WTC11 (cell line): ENCODE measurements at regions not wholly inside any gene's neighbourhood (a gene's known extent, or its start where the extent isn't known, plus 50 kb on each side); places are given as distances from the start of the nearest gene placed in this dataset.

Source experiments
- ATAC-seq: fragments of 200-7000 bp; cut with Tn5 transposase; 2 replicates; pipeline ENCODE4 v1.10.0; 2021; ENCODE audit warnings: mild to moderate bottlenecking, moderate library complexity
- CTCF ChIA-PET: fragments of 300-600 bp; sonication (Branson Sonifier 250); formaldehyde crosslinking; loops from one replicate; lab custom pipeline; 2021; ENCODE audit warnings: antibody characterized with exemption; lab: Charles Lee
- POLR2A ChIA-PET: fragments of 350-600 bp; sonication (Branson Sonifier 250); formaldehyde crosslinking; loops from one replicate; lab custom pipeline; 2021; ENCODE audit warnings: antibody characterized with exemption; lab: Charles Lee
- DNase-seq: peaks from one replicate; pipeline ENCODE4 v3.0.0; 2021; ENCODE audit warnings: low spot score
- H3K27ac Mint-ChIP-seq: 2 replicates; pipeline ENCODE4 v1.8.0; 2021; ENCODE audit warnings: mixed read lengths
- H3K27me3 Mint-ChIP-seq: 2 replicates; pipeline ENCODE4 v1.8.0; 2021; ENCODE audit warnings: low read depth, mild to moderate bottlenecking, moderate library complexity, mixed read lengths
- H3K36me3 Mint-ChIP-seq: 2 replicates; pipeline ENCODE4 v1.8.0; 2021; ENCODE audit warnings: mixed read lengths
- H3K4me1 Mint-ChIP-seq: 2 replicates; pipeline ENCODE4 v1.8.0; 2022; ENCODE audit warnings: mixed read lengths
- H3K4me3 Mint-ChIP-seq: 2 replicates; pipeline ENCODE4 v1.8.0; 2021; ENCODE audit warnings: mild to moderate bottlenecking, moderate library complexity, mixed read lengths
- H3K9me3 Mint-ChIP-seq: 2 replicates; pipeline ENCODE4 v1.8.0; 2021; ENCODE audit warnings: mixed read lengths
- ATF1 ChIP-seq: sonication (generic); formaldehyde crosslinking; IDR thresholded peaks from 2 replicates; pipeline ENCODE4 v1.8.1; 2023; ENCODE audit warnings: mild to moderate bottlenecking, moderate library complexity, missing genetic modification reagents
- FOXP1 ChIP-seq: sonication (generic); formaldehyde crosslinking; IDR thresholded peaks from 2 replicates; pipeline ENCODE4 v1.8.0; 2022; ENCODE audit warnings: missing genetic modification reagents, mild to moderate bottlenecking, moderate library complexity, borderline replicate concordance
- GABPB1 ChIP-seq: sonication (generic); formaldehyde crosslinking; IDR thresholded peaks from 2 replicates; pipeline ENCODE4 v1.8.1; 2023; ENCODE audit warnings: mild to moderate bottlenecking, missing genetic modification reagents
- GTF2I ChIP-seq: fragments of 250-450 bp; sonication (Bioruptor Pico); conservative IDR thresholded peaks from 2 replicates; pipeline ENCODE4 v1.4.0; 2021; ENCODE audit warnings: mild to moderate bottlenecking
- IRF2 ChIP-seq: sonication (generic); formaldehyde crosslinking; IDR thresholded peaks from 2 replicates; pipeline ENCODE4 v1.8.0; 2022; ENCODE audit warnings: low read depth, missing genetic modification reagents, borderline replicate concordance
- MYBL2 ChIP-seq: sonication (generic); formaldehyde crosslinking; IDR thresholded peaks from 2 replicates; pipeline ENCODE4 v1.8.1; 2023; ENCODE audit warnings: mild to moderate bottlenecking, moderate library complexity, missing genetic modification reagents
- NR1H2 ChIP-seq: sonication (generic); formaldehyde crosslinking; IDR thresholded peaks from 2 replicates; pipeline ENCODE4 v1.9.0; 2021; ENCODE audit warnings: mild to moderate bottlenecking, moderate library complexity, missing genetic modification reagents
- SMAD4 ChIP-seq: sonication (generic); formaldehyde crosslinking; IDR thresholded peaks from 2 replicates; pipeline ENCODE4 v1.8.0; 2022; ENCODE audit warnings: mild to moderate bottlenecking, missing genetic modification reagents
- SP1 ChIP-seq: sonication (generic); formaldehyde crosslinking; conservative IDR thresholded peaks from 2 replicates; pipeline ENCODE4 v1.8.1; 2022; ENCODE audit warnings: missing genetic modification reagents
- TCF7 ChIP-seq: sonication (generic); formaldehyde crosslinking; IDR thresholded peaks from 2 replicates; pipeline ENCODE4 v1.8.0; 2022; ENCODE audit warnings: mild to moderate bottlenecking, low read depth, missing genetic modification reagents, moderate library complexity
- TP53 ChIP-seq: sonication (generic); formaldehyde crosslinking; IDR thresholded peaks from 2 replicates; pipeline ENCODE4 v1.8.1; 2023; ENCODE audit warnings: mild to moderate bottlenecking, missing genetic modification reagents
- ZNF121 ChIP-seq: sonication (generic); formaldehyde crosslinking; IDR thresholded peaks from 2 replicates; pipeline ENCODE4 v1.8.0; 2023; ENCODE audit warnings: missing genetic modification reagents
- TF ChIP-seq, protein P1 (sequence below): sonication (generic); formaldehyde crosslinking; IDR thresholded peaks from 2 replicates; pipeline ENCODE4 v1.8.0; 2022; ENCODE audit warnings: mild to moderate bottlenecking, missing genetic modification reagents
- TF ChIP-seq, protein P2 (sequence below): sonication (generic); formaldehyde crosslinking; IDR thresholded peaks from 2 replicates; pipeline ENCODE4 v1.8.1; 2023; ENCODE audit warnings: mild to moderate bottlenecking, missing genetic modification reagents, moderate library complexity
- TF ChIP-seq, protein P3 (sequence below): sonication (generic); formaldehyde crosslinking; IDR thresholded peaks from 2 replicates; pipeline ENCODE4 v1.8.0; 2023; ENCODE audit warnings: mild to moderate bottlenecking, missing genetic modification reagents
- TF ChIP-seq, protein P4 (sequence below): fragments of 250-450 bp; sonication (Bioruptor Pico); IDR thresholded peaks from 2 replicates; pipeline ENCODE4 v1.9.0; 2021; ENCODE audit warnings: moderate library complexity, mild to moderate bottlenecking, inconsistent platforms, borderline replicate concordance
- TF ChIP-seq, protein P5 (sequence below): fragments of 250-450 bp; sonication (Bioruptor Pico); IDR thresholded peaks from 2 replicates; pipeline ENCODE4 v1.8.0; 2021; ENCODE audit warnings: mild to moderate bottlenecking
- TF ChIP-seq, protein P6 (sequence below): sonication (generic); formaldehyde crosslinking; IDR thresholded peaks from 2 replicates; pipeline ENCODE4 v1.8.1; 2023; ENCODE audit warnings: mild to moderate bottlenecking, moderate library complexity, missing genetic modification reagents
- TF ChIP-seq, protein P7 (sequence below): fragments of 200-600 bp; IDR thresholded peaks from 2 replicates; pipeline ENCODE4 v1.8.0; 2022; ENCODE audit warnings: antibody characterized with exemption

DNA sequence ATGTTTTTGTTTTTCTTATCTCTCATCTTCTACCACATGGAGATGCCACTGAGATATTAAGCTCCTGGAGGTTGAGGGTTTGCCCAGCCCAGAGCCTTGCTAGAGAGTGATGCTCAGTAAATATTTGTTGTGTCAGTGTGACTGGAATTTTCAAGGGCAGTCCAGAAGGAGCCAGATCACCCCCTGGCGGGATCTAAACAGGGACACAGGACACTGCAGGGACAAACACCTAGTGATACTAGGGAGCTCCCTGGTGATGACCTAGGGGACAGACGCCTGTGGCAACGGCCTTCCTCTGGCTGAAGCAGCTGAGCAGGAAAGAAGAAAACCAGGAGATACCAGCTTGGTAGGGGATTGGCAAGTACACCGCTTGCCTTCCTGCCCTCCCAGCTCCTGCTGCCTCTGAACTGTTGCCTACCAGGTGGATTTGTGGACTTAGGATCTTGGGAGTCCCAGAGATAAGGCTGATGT is 714.4 kb upstream of the TBX3 start:
- DNase-seq (no peak), ATAC-seq (no peak)
- Mint-ChIP-seq H3K4me3 (no peak overlapping the region), H3K36me3 (peaks cover 14% of the 10 kb centered on the region), H3K9me3 (peaks cover 17% of the 10 kb centered on the region), H3K27ac (no peak overlapping the region), H3K4me1 (peaks cover 10% of the 10 kb centered on the region), H3K27me3 (peaks cover 3% of the 10 kb centered on the region)
- POLR2A ChIA-PET: no interaction called here
- CTCF ChIA-PET: interaction anchor here (0.9 kb wide), 1 partner anchor 59 kb away, joined by 4 read pairs; no protein-coding TSS in a partner anchor
- TF ChIP-seq, protein P1, sequence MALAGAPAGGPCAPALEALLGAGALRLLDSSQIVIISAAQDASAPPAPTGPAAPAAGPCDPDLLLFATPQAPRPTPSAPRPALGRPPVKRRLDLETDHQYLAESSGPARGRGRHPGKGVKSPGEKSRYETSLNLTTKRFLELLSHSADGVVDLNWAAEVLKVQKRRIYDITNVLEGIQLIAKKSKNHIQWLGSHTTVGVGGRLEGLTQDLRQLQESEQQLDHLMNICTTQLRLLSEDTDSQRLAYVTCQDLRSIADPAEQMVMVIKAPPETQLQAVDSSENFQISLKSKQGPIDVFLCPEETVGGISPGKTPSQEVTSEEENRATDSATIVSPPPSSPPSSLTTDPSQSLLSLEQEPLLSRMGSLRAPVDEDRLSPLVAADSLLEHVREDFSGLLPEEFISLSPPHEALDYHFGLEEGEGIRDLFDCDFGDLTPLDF (CRISPR knock-in tag): no peak
- TF ChIP-seq GABPB1 (CRISPR knock-in tag): peak; percentile 54; the same call in 1 of the 2 replicates

DNA sequence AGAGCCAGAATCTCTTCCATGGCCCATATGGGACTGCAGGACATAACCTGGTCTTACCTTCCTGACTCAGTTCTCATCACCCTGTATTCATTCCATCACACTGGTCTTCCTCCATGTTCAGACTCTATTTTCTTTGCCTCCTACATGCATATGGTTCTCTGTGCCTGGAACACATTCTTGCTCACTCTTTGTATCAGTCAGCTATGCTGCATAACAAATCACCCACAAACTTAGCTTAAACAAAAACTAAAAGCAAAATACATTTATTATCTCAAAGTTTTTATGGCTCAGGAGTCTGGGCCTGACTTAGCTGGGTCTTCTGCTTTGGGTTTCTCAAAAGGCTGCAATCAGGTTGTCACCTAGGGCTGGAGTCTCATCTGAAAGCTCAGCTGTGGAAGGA is 712.6 kb upstream of the TBX3 start:
- H3K27ac Mint-ChIP-seq: no peak overlapping the region
- TF ChIP-seq ATF1 (CRISPR knock-in tag) (no peak), MYBL2 (CRISPR knock-in tag) (no peak)
- TF ChIP-seq, all 79 proteins: peak for 0
- no peak overlapping the region for H3K4me3 Mint-ChIP-seq
- CTCF ChIA-PET: no interaction called here
- ATAC-seq (no peak), DNase-seq (no peak)
- H3K27me3 Mint-ChIP-seq: peaks cover 3% of the 10 kb centered on the region
- POLR2A ChIA-PET: no interaction called here
- H3K4me1 Mint-ChIP-seq: peaks cover 7% of the 10 kb centered on the region
- peaks cover 14% of the 10 kb centered on the region for H3K36me3 Mint-ChIP-seq
- peaks cover 17% of the 10 kb centered on the region for H3K9me3 Mint-ChIP-seq

DNA sequence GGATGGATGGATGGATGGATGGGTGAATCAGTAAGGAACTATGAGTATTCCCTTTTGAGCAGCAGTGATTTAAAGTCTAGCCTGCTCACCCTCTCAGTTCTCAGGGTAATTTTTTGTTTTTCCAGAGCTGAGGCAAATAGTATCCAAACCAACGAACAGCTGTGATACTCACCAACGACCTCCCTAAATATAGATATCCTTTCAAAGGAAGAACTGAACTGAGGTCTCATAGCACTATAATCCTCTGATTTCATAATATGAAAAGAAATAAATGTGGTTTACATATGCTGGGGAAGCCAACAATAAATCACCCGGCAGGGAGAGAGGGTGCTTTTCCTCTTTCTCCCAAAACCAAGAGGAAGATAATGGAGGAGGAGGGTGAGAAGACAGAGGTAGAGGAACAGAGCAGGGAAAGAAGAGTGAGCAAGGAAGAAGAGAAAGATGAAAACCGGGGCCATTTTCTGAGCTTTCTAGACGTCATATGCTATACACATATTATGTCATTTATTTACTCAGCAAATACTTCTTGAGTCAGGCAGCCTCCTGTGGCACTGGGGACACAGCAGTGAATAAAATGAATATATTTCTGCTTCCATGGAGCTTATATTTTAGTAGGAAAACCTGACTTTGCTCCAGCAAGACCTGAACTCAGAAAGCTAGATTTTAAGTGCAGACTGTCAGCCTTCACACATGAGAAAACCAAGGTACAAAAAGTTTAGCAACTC is 710.7 kb upstream of the TBX3 start:
- Mint-ChIP-seq H3K27me3 (peaks cover 3% of the 10 kb centered on the region), H3K4me1 (peaks cover 7% of the 10 kb centered on the region), H3K4me3 (no peak overlapping the region), H3K9me3 (peaks cover 23% of the 10 kb centered on the region), H3K36me3 (peaks cover 14% of the 10 kb centered on the region), H3K27ac (no peak overlapping the region)
- ChIA-PET CTCF (no interaction called here), POLR2A (no interaction called here)
- ATAC-seq (no peak), DNase-seq (no peak)
- TF ChIP-seq, protein P2, sequence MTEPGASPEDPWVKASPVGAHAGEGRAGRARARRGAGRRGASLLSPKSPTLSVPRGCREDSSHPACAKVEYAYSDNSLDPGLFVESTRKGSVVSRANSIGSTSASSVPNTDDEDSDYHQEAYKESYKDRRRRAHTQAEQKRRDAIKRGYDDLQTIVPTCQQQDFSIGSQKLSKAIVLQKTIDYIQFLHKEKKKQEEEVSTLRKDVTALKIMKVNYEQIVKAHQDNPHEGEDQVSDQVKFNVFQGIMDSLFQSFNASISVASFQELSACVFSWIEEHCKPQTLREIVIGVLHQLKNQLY (CRISPR knock-in tag): no peak
- TF ChIP-seq, protein P3, sequence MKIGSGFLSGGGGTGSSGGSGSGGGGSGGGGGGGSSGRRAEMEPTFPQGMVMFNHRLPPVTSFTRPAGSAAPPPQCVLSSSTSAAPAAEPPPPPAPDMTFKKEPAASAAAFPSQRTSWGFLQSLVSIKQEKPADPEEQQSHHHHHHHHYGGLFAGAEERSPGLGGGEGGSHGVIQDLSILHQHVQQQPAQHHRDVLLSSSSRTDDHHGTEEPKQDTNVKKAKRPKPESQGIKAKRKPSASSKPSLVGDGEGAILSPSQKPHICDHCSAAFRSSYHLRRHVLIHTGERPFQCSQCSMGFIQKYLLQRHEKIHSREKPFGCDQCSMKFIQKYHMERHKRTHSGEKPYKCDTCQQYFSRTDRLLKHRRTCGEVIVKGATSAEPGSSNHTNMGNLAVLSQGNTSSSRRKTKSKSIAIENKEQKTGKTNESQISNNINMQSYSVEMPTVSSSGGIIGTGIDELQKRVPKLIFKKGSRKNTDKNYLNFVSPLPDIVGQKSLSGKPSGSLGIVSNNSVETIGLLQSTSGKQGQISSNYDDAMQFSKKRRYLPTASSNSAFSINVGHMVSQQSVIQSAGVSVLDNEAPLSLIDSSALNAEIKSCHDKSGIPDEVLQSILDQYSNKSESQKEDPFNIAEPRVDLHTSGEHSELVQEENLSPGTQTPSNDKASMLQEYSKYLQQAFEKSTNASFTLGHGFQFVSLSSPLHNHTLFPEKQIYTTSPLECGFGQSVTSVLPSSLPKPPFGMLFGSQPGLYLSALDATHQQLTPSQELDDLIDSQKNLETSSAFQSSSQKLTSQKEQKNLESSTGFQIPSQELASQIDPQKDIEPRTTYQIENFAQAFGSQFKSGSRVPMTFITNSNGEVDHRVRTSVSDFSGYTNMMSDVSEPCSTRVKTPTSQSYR (CRISPR knock-in tag): no peak
- TF ChIP-seq GTF2I: no peak
- TF ChIP-seq FOXP1 (CRISPR knock-in tag): no peak
- TF ChIP-seq SMAD4 (CRISPR knock-in tag): no peak
- TF ChIP-seq, protein P4, sequence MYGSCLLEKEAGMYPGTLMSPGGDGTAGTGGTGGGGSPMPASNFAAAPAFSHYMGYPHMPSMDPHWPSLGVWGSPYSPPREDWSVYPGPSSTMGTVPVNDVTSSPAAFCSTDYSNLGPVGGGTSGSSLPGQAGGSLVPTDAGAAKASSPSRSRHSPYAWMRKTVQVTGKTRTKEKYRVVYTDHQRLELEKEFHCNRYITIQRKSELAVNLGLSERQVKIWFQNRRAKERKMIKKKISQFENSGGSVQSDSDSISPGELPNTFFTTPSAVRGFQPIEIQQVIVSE (CRISPR knock-in tag): no peak
- TF ChIP-seq SP1 (CRISPR knock-in tag): no peak
- TF ChIP-seq, protein P5, sequence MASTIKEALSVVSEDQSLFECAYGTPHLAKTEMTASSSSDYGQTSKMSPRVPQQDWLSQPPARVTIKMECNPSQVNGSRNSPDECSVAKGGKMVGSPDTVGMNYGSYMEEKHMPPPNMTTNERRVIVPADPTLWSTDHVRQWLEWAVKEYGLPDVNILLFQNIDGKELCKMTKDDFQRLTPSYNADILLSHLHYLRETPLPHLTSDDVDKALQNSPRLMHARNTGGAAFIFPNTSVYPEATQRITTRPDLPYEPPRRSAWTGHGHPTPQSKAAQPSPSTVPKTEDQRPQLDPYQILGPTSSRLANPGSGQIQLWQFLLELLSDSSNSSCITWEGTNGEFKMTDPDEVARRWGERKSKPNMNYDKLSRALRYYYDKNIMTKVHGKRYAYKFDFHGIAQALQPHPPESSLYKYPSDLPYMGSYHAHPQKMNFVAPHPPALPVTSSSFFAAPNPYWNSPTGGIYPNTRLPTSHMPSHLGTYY: no peak
- TF ChIP-seq TCF7 (CRISPR knock-in tag): no peak
- no peak for TF ChIP-seq NR1H2 (CRISPR knock-in tag)
- TF ChIP-seq ZNF121 (CRISPR knock-in tag): no peak
- TF ChIP-seq, protein P6, sequence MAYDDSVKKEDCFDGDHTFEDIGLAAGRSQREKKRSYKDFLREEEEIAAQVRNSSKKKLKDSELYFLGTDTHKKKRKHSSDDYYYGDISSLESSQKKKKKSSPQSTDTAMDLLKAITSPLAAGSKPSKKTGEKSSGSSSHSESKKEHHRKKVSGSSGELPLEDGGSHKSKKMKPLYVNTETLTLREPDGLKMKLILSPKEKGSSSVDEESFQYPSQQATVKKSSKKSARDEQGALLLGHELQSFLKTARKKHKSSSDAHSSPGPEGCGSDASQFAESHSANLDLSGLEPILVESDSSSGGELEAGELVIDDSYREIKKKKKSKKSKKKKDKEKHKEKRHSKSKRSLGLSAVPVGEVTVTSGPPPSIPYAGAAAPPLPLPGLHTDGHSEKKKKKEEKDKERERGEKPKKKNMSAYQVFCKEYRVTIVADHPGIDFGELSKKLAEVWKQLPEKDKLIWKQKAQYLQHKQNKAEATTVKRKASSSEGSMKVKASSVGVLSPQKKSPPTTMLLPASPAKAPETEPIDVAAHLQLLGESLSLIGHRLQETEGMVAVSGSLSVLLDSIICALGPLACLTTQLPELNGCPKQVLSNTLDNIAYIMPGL: no peak
- TF ChIP-seq MYBL2 (CRISPR knock-in tag): no peak
- no peak for TF ChIP-seq TP53 (CRISPR knock-in tag)
- TF ChIP-seq, protein P7, sequence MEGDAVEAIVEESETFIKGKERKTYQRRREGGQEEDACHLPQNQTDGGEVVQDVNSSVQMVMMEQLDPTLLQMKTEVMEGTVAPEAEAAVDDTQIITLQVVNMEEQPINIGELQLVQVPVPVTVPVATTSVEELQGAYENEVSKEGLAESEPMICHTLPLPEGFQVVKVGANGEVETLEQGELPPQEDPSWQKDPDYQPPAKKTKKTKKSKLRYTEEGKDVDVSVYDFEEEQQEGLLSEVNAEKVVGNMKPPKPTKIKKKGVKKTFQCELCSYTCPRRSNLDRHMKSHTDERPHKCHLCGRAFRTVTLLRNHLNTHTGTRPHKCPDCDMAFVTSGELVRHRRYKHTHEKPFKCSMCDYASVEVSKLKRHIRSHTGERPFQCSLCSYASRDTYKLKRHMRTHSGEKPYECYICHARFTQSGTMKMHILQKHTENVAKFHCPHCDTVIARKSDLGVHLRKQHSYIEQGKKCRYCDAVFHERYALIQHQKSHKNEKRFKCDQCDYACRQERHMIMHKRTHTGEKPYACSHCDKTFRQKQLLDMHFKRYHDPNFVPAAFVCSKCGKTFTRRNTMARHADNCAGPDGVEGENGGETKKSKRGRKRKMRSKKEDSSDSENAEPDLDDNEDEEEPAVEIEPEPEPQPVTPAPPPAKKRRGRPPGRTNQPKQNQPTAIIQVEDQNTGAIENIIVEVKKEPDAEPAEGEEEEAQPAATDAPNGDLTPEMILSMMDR: no peak
- TF ChIP-seq IRF2 (CRISPR knock-in tag): no peak
